Activated naive CD4-positive, alpha-beta T cell treated with anti-CD3 and anti-CD28 coated beads, Interleukin-2, amount 50 U/mL, for 72 hours (primary cell): ENCODE measurements at regions not wholly inside any gene's neighbourhood (a gene's known extent, or its start where the extent isn't known, plus 50 kb on each side); places are given as distances from the start of the nearest gene placed in this dataset.

Experiments
- ATAC-seq, 2 donors: fragments of 150-1000 bp; cut with Tn5 transposase; 2 replicates each; pipeline ENCODE4 v1.10.0; 2021; ENCODE audit warnings: mild to moderate bottlenecking in 2 of 2, moderate library complexity in 2 of 2
- DNase-seq, 2 donors: peaks; one replicate each; pipeline ENCODE4 v3.0.0; 2021 to 2022; ENCODE audit warnings: low spot score in 2 of 2
- H3K27ac Mint-ChIP-seq, 2 donors: one replicate each; pipeline ENCODE4 v1.8.0; 2022; ENCODE audit warnings: mild to moderate bottlenecking in 2 of 2, mixed read lengths in 2 of 2
- H3K36me3 Mint-ChIP-seq, 2 donors: one replicate each; pipeline ENCODE4 v1.8.0; 2022; ENCODE audit warnings: mixed read lengths in 2 of 2
- H3K9me3 Mint-ChIP-seq, 2 donors: one replicate each; pipeline ENCODE4 v1.8.0; 2022; ENCODE audit warnings: mixed read lengths in 2 of 2

DNA sequence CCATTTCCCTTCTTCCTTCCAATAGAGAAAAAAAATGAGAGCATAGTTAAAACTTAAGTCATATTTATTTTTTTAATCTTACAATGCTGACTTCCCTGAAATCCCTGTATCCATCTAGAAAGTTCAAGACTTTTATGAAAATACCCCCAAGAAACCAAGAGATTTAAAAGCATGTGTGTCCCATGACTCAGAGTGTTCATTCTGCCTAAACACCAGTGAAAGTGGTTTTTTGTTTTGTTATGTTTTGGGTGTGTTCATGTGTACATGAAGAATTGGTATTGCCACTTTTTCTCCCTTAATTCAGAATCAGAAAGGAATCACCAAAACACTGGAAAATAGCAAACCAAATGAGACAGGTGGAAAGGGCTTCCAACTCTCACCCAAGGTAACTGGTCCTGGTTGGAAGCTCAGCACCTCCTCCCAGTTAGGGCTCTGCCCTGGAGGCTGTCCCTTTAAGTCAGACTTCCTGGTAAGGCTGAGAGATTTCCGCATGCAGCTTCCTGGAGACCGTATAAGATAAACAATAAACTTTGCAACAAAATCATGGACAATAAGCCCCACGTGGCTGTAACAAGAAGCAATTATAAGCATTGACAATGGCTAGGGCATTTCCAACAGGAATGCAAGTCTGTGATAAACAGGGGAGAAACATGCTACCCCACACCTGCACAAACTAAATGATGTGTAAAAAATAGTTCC is 121.9 kb upstream of the ARHGEF3 start:
- DNase-seq (peak in 1 of 2 donors; percentile 14), ATAC-seq (peak; percentile 41 to 60)
- H3K9me3 Mint-ChIP-seq: peaks cover 0 to 8% of the 10 kb centered on the region in 2 donors
- no peaks in the 10 kb centered on the region for H3K36me3 Mint-ChIP-seq
- H3K27ac Mint-ChIP-seq: peak overlapping the region; percentile 40 to 44

DNA sequence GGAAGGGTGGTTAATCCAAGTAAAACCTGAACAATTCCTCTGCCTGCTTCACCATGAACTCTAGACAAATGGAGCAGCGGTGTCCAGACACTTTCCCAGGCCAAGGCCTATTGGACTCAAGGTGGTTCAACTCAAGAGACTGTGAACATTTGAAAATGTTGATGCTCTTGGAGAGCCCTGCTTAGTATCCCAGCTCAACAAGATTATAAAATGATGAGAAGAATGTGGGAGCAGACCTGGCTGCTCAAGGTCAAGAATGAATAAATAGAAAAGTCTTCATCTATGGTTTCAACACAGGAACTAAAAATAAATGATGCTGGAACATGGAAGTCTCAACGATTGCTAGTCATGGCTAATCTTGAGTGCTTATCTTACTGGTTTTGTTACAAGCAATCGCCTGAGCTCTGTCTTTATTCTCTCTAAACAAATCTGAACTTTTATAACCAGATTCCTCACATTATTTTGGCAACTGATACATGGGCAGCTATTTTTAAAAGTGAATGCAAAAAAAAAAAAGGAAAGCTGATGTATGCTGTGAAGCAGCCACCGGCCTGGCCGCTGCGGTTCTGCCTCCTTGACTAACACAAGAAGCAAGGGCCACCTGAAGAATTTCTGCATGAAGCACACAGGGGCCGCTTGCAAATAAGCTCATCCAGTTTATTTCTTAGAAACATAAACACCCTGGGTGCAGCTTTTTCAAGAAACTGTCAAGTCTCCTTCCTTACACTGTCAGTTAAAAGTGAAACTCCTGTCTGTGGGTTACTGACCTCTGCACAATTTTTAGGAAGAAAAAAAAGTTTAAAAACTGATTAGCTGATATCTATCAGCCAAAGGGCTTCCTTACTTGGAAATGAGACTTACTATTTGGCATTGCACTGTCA is 120.1 kb upstream of the ARHGEF3 start:
- ATAC-seq (peak in 1 of 2 donors; percentile 11), DNase-seq (no peak)
- Mint-ChIP-seq H3K27ac (peak overlapping the region; percentile 40 to 81), H3K36me3 (no peaks in the 10 kb centered on the region), H3K9me3 (peaks cover 0 to 8% of the 10 kb centered on the region in 2 donors)

DNA sequence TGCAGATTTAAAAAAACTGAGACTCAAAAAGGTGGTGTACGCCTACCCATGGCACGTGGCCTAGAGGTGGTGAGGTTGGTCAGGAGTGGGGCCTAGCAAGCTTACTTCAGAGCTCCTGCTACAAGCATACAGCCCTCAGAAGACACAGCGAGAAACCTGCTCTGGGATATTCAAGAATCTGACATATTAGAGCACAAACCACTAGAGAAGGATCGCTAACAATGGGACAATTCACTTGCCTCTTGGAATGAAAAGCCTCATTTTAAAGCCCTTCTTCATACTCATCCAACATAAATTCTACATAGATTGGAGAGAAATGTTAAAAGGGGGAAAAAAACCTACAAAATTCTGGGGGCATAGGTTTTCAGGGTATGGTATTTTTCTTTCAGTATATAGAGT is 118.0 kb upstream of the ARHGEF3 start:
- DNase-seq (no peak), ATAC-seq (no peak)
- Mint-ChIP-seq H3K36me3 (peaks cover 4 to 8% of the 10 kb centered on the region in 2 donors), H3K27ac (no peak overlapping the region), H3K9me3 (peaks cover 0 to 7% of the 10 kb centered on the region in 2 donors)

DNA sequence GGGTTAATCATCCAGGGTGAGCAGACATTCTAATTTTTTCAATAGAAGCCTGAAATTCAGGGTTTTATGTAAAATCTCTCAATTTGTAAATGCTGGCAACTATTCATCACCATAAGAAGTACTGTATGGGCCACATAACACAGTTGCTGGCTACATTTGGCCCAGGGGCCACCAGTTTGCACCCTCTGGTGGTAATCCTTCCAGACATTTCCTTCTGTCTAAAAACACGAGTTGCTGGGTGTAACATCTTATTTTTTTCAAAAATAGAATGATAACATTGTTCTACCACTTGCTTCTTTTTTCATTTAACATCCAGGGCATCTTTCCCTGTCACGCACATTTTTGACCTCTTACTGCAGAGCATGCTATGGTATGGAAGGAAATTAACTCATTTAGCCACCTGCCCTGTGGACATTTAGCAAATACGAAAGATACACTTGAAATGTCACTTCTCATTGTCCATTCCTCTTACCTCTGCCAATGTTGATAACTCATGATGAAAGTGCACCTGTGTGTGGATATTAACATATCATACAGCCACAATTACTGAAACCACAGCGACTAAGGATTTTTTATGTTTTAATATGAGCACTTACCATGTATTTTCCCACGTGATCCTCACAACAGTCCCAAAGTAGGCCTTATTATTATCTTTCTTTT is 117.5 kb upstream of the ARHGEF3 start:
- Mint-ChIP-seq H3K36me3 (peaks cover 4 to 8% of the 10 kb centered on the region in 2 donors), H3K9me3 (peaks cover 0 to 2% of the 10 kb centered on the region in 2 donors), H3K27ac (peak overlapping the region in 1 of 2 donors; percentile 95)
- DNase-seq: no peak
- ATAC-seq: peak in 1 of 2 donors; percentile 13

DNA sequence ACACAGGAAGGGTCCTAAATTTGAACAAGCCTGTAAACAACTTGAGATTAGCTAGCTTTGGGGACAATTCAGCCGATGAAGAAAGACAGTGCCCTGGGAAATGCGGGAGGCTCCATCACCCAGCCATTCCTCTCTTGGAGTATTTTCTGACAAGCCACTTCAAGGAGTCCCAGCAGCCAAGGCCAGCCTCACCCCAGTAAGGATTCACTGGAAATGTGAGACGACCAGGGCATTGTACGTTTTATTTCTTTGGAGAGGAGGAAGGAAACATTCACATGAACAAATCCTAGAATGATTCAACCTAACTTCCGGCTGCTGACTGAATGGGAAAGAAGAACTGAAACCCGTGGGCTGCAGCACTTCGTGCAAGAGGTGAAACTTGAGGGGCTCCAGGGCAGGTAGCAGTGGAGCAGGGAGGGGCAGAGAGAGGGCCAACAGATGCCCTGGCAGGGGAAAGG is 116.4 kb upstream of the ARHGEF3 start:
- Mint-ChIP-seq H3K36me3 (peaks cover 4 to 8% of the 10 kb centered on the region in 2 donors), H3K27ac (peak overlapping the region; percentile 93 to 95)
- peak; percentile 48 to 62 for ATAC-seq

DNA sequence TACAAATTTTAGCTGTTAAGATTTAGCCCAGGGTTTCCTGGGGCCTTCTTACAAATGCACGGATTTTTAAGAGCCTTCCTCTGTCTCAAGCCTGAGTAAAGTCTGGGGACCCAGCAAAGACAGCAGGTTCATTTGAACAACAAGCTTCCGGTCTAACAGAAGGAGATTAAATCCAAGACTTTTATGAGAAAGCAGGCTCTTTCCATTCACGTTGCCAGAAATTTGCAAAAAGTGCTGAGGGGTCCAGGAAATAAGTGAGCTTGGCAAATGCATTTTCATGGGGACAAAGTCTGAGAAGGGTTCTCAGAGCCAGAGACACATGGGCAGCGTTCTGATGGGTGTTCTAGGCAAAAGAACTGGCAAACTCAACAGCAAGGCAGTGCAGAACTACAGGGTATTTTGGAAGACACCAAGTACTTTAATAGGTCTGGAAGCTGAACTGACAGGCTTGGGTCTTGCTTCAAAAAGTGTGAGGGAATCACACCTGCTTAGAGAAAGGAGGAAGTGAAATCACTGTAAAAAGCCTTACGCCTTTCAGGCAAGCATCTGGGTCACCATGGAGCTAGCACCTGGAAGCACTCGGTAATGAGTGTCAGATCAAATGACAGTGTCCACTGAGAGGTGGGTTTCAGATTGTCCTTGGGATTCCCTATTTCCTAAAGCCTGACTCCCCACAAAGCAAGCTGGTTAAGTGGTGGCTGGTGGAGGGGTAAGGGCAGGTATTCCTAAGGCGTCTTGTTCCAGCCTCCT is 115.8 kb upstream of the ARHGEF3 start:
- DNase-seq: no peak
- Mint-ChIP-seq H3K9me3 (peaks cover 0 to 8% of the 10 kb centered on the region in 2 donors), H3K36me3 (peaks cover 4 to 8% of the 10 kb centered on the region in 2 donors)

More for the DNA sequence above, 116.4 kb upstream of the ARHGEF3 start:
- peak; percentile 64 to 67 for DNase-seq
- H3K9me3 Mint-ChIP-seq: peaks cover 0 to 8% of the 10 kb centered on the region in 2 donors

DNA sequence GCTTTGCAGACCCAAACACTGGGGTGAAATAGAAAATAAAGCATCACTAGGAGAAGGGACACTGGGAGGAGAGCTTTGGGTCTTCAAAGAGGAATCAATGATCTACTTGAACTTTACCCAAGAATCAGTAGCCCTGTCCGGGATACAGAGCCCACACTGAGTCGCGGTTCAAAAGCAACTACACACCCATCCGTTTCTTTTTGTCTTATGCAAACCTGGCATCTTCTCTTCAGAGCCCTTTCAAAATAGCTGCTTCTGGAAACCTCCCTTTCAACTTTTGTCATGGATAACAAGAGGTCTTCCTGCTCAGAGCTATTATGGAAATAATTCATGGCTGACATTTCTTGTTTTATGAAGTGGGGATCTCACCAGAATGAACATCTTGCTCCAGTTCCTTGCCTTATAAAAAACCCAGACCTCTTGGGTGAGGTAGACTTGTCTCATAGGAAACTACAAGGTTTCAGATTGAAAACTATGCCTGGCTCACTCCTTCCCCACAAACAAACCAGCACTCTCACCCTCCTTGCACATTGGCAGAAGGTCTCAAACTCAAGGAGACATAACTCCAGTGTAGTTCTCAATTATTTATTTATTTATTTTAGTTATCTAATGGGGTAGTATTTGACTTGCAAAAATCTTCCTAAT is 115.1 kb upstream of the ARHGEF3 start:
- ATAC-seq: peak; percentile 36 to 45
- Mint-ChIP-seq H3K27ac (peak overlapping the region; percentile 93 to 95), H3K36me3 (peaks cover 4 to 8% of the 10 kb centered on the region in 2 donors), H3K9me3 (peaks cover 0 to 8% of the 10 kb centered on the region in 2 donors)
- peak in 1 of 2 donors; percentile 18 for DNase-seq

More for the DNA sequence above, 115.8 kb upstream of the ARHGEF3 start:
- no peak for ATAC-seq
- peak overlapping the region; percentile 93 to 95 for H3K27ac Mint-ChIP-seq

DNA sequence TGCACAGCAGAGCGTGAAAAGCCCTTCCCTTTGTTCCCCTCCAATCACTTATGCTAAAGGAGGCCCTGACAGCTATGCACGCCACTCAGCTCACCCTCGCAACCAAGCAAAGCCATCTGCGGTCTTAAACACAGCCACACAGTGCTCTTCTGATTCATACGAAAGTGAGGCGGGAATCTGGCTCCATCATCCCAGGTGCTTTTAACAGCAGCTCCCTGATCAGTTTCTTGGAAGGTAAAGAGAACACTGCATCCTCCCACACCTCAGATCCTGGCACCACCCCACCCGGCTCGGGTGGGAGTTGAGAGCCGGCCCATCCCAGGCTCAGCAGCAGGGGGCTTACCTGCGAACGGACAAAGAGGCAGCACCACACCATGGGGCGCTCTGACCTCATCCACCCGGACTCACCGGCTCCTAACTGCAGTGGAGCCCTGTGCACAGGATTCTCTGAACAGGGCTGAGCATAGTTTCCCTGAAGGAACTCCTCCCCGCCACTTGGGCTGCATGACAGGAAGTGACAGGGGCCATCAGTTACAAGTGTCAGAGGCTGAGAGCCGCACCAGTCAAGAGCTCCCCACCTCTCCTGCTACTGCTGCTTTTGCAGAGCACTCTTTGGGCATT is 114.3 kb upstream of the ARHGEF3 start:
- peaks cover 4 to 8% of the 10 kb centered on the region in 2 donors for H3K36me3 Mint-ChIP-seq
- peak; percentile 77 to 86 for ATAC-seq
- peak overlapping the region; percentile 93 to 95 for H3K27ac Mint-ChIP-seq
- DNase-seq: peak; percentile 69 to 78
- peaks cover 0 to 8% of the 10 kb centered on the region in 2 donors for H3K9me3 Mint-ChIP-seq

DNA sequence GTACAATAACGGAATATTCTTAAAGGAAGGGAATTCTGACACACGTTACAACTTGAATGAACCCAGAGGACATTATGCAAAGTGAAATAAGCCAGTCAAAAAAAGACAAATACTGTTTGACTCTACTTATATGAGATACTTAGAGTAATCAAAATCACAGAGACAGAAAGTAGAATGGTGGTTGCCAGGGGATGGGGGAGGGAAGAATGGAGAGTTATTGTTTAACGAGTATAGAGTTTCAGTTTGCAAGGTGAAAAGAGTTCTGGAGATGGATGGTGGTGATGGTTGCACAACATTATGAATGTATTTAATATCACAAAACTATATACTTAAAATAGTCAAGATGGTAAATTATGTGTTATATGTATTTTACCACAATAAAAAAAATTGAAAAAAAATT is 112.9 kb upstream of the ARHGEF3 start:
- ATAC-seq (no peak), DNase-seq (no peak)
- Mint-ChIP-seq H3K36me3 (peaks cover 4 to 11% of the 10 kb centered on the region in 2 donors), H3K9me3 (peaks cover 0 to 8% of the 10 kb centered on the region in 2 donors), H3K27ac (peak overlapping the region; percentile 4 to 93)

DNA sequence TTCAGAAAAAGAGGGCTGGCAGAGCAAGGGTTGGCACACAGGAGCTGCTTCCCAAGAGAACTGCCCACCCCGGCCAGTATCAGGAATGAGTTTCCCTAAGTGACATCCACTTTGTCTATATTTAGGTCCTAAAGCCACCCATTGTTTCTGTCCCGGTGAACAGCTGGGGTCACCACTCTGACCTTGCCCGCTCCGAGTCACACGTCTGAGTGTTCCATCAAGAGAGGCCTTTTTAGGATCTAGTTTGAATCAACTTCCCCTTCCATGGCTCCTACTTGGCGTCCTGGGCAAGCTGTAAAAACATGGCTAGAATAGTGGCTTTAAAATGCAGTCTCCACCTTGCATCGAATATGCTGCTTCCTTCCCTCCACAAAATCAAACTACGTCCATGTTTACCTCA is 109.6 kb upstream of the ARHGEF3 start:
- DNase-seq (no peak), ATAC-seq (no peak)
- Mint-ChIP-seq H3K27ac (no peak overlapping the region), H3K9me3 (peaks cover 0 to 8% of the 10 kb centered on the region in 2 donors), H3K36me3 (peaks cover 4 to 17% of the 10 kb centered on the region in 2 donors)

DNA sequence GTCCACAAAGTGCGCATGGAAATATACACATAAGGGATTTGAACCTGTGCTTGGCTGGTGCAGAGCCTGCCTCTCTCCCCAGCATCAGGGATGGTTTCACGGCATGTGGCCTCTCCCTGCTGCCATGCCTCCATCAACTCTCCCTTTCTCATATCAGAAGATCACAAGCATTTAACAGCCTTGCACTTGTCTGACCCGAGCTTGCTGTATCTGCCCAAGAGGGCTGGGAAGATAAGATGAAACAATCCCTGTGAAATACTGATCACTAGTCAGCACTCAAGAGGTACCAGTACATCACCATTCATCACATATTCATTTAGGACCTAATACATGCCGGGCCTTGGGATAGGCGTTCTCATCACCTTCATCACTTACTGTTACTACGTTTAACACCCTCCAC is 107.6 kb upstream of the ARHGEF3 start:
- no peak for ATAC-seq
- Mint-ChIP-seq H3K36me3 (peaks cover 0 to 9% of the 10 kb centered on the region in 2 donors), H3K27ac (no peak overlapping the region), H3K9me3 (peaks cover 0 to 8% of the 10 kb centered on the region in 2 donors)
- no peak for DNase-seq

DNA sequence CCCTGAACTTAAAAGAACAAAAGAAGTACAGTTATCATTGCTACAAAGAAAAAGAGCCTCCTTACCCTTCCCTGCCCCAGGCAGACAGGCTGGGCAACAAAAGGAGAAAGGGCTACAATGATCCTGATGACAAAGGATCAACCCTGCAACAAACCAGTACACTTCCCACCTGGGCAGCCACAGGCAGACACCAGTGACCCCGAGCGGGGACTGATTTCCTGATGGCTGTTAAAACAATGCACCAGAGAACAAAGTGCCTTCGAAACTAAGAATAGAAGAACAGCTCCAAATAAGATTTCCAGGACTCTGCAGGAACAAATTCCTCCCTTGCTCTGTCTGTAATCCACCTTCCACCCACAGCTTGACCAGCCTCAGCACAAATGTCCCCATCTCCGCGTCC is 106.3 kb upstream of the ARHGEF3 start:
- no peak for DNase-seq
- Mint-ChIP-seq H3K27ac (no peak overlapping the region), H3K36me3 (peaks cover 0 to 9% of the 10 kb centered on the region in 2 donors), H3K9me3 (no peaks in the 10 kb centered on the region)
- no peak for ATAC-seq

DNA sequence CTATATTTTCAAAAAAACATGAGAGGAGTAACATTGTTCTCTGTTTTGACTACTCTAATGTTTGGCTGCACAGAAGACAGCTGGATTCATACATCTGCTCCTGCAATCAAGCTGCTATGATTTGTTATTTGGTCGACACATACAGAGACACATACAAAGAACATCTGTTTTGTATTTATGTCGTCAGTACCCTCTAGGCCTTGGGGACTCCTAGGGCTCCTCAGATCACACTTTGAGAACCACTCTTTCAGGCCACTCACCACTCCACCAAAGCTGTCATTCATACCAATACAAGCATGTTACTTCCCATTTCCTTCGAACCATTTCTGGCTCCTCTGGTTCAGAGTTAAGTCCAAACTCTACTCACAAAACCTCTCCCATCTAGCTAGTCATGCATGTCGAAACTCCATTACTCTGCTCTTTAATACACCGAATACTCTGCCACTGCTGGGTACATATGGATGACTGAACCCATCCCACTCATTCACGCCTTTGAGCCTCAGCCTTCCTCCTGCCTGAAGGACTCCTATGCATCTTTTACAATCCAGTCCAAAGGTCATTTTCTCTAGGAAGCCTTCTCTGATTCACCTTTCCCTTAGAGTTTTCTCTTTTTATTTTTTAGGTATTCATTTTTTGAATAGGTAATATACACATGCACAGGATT is 102.9 kb upstream of the ARHGEF3 start:
- H3K36me3 Mint-ChIP-seq: peaks cover 4 to 7% of the 10 kb centered on the region in 2 donors
- no peak for DNase-seq
- ATAC-seq: peak in 1 of 2 donors; percentile 55
- H3K27ac Mint-ChIP-seq: no peak overlapping the region
- H3K9me3 Mint-ChIP-seq: no peaks in the 10 kb centered on the region

DNA sequence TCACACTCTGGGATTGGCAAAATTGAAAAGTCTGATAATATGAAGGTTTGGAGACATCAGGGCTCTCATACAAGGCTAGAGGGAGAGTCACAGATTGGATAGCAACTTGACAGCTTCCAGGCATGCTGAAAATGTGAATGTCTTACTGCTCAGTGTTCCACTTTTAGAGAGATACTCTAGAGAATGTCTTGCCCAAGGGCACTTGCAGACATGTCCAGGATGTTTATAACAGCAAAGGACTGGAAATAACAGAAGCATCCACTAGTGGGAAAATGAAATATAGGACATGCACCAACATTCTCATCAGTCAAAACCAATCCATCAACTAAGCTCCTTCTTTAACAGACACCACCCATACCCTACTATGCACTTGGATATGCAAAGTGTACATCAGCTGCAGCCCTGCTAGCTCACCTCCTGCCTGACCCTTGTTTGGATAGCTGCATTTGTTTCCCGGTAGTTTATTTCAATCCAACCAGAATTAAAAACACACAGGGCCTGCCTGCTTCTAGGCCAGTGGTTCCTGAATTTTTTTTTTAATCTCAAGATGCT is 101.6 kb upstream of the ARHGEF3 start:
- H3K9me3 Mint-ChIP-seq: no peaks in the 10 kb centered on the region
- H3K36me3 Mint-ChIP-seq: peaks cover 4 to 5% of the 10 kb centered on the region in 2 donors
- no peak for ATAC-seq
- no peak for DNase-seq
- H3K27ac Mint-ChIP-seq: peak overlapping the region in 1 of 2 donors; percentile 22
